ENCODE measurements at regions not wholly inside any gene's neighbourhood (a gene's known extent, or its start where the extent isn't known, plus 50 kb on each side); places are given as distances from the start of the nearest gene placed in this dataset.

- Histone ChIP-seq H3K4me1 (ENCODE audit: insufficient read depth) (no peaks in the 10 kb centered on the region), H4K20me1 (ENCODE audit: insufficient read depth, poor library complexity, severe bottlenecking) (no peaks in the 10 kb centered on the region), H3K79me2 (no peaks in the 10 kb centered on the region), H3K36me3 (replicated peaks; ENCODE audit: insufficient read depth, low read depth) (no peaks in the 10 kb centered on the region), H3K9me2 (replicated peaks; ENCODE audit: insufficient read depth) (no peaks in the 10 kb centered on the region), H3K4me3 (no peak overlapping the region), H3K4me2 (no peak overlapping the region), H3K27me3 (no peaks in the 10 kb centered on the region), H3K27ac (no peak overlapping the region), H2AFZ (no peak overlapping the region), H3K9me3 (ENCODE audit: low read depth) (no peaks in the 10 kb centered on the region)
- DNase-seq (ENCODE audit: low spot score): peak; percentile 21
- TF ChIP-seq EZH2phosphoT487 (IDR thresholded peaks at IDR 0.05; ENCODE audit: low read depth, severe bottlenecking, unreplicated experiment) (no peak), CTCF (IDR thresholded peaks at IDR 0.05; ENCODE audit: poor library complexity) (peak; percentile 63), EZH2 (IDR thresholded peaks at IDR 0.05; ENCODE audit: borderline replicate concordance) (no peak)
- WGBS (ENCODE audit: low lambda C conversion rate, missing lambda C conversion rate): 25% methylated on average over 1 of the region's 1 CpG
Measured at GRCh38 chr13:84844473-84844872, 954.7 kb downstream of the SLITRK6 start.

- Histone ChIP-seq H3K4me1 (ENCODE audit: insufficient read depth) (no peaks in the 10 kb centered on the region), H3K9me3 (ENCODE audit: low read depth) (no peaks in the 10 kb centered on the region), H3K4me2 (no peak overlapping the region), H3K27me3 (no peaks in the 10 kb centered on the region), H3K4me3 (no peak overlapping the region), H3K36me3 (replicated peaks; ENCODE audit: insufficient read depth, low read depth) (no peaks in the 10 kb centered on the region), H3K79me2 (no peaks in the 10 kb centered on the region), H4K20me1 (ENCODE audit: insufficient read depth, poor library complexity, severe bottlenecking) (no peaks in the 10 kb centered on the region), H3K27ac (no peak overlapping the region), H2AFZ (no peak overlapping the region), H3K9me2 (replicated peaks; ENCODE audit: insufficient read depth) (no peaks in the 10 kb centered on the region)
- WGBS (ENCODE audit: low lambda C conversion rate, missing lambda C conversion rate): 65% methylated on average over 1 of the region's 1 CpG
- DNase-seq (ENCODE audit: low spot score): no peak
- TF ChIP-seq EZH2 (IDR thresholded peaks at IDR 0.05; ENCODE audit: borderline replicate concordance) (no peak), CTCF (IDR thresholded peaks at IDR 0.05; ENCODE audit: poor library complexity) (no peak), EZH2phosphoT487 (IDR thresholded peaks at IDR 0.05; ENCODE audit: low read depth, severe bottlenecking, unreplicated experiment) (no peak)
Measured at GRCh38 chr13:84843368-84843767, 955.9 kb downstream of the SLITRK6 start.

GRCh38 chr13:84834201-84834600 lies 951.9 kb upstream of the SLITRK1 start:
- Histone ChIP-seq H3K79me2 (no peaks in the 10 kb centered on the region), H3K9me3 (ENCODE audit: low read depth) (no peaks in the 10 kb centered on the region), H3K4me1 (ENCODE audit: insufficient read depth) (no peaks in the 10 kb centered on the region), H3K4me2 (no peak overlapping the region), H4K20me1 (ENCODE audit: insufficient read depth, poor library complexity, severe bottlenecking) (no peaks in the 10 kb centered on the region), H2AFZ (no peak overlapping the region), H3K4me3 (no peak overlapping the region), H3K36me3 (replicated peaks; ENCODE audit: insufficient read depth, low read depth) (no peaks in the 10 kb centered on the region), H3K27ac (no peak overlapping the region), H3K27me3 (no peaks in the 10 kb centered on the region), H3K9me2 (replicated peaks; ENCODE audit: insufficient read depth) (no peaks in the 10 kb centered on the region)
- no peak for DNase-seq (ENCODE audit: low spot score)
- no peak for TF ChIP-seq CTCF (IDR thresholded peaks at IDR 0.05; ENCODE audit: poor library complexity)
- TF ChIP-seq EZH2phosphoT487 (IDR thresholded peaks at IDR 0.05; ENCODE audit: low read depth, severe bottlenecking, unreplicated experiment): no peak
- no peak for TF ChIP-seq EZH2 (IDR thresholded peaks at IDR 0.05; ENCODE audit: borderline replicate concordance)
- WGBS (ENCODE audit: low lambda C conversion rate, missing lambda C conversion rate): 93% methylated on average over 2 of the region's 2 CpGs
